ENCODE measurements at regions not wholly inside any gene's neighbourhood (a gene's known extent, or its start where the extent isn't known, plus 50 kb on each side); places are given as distances from the start of the nearest gene placed in this dataset.
"Not testable (repeated sequence)": the region's sequence is repeated elsewhere in the genome, so short reads cannot be mapped to it uniquely, and the experiment has no call there.

DNA sequence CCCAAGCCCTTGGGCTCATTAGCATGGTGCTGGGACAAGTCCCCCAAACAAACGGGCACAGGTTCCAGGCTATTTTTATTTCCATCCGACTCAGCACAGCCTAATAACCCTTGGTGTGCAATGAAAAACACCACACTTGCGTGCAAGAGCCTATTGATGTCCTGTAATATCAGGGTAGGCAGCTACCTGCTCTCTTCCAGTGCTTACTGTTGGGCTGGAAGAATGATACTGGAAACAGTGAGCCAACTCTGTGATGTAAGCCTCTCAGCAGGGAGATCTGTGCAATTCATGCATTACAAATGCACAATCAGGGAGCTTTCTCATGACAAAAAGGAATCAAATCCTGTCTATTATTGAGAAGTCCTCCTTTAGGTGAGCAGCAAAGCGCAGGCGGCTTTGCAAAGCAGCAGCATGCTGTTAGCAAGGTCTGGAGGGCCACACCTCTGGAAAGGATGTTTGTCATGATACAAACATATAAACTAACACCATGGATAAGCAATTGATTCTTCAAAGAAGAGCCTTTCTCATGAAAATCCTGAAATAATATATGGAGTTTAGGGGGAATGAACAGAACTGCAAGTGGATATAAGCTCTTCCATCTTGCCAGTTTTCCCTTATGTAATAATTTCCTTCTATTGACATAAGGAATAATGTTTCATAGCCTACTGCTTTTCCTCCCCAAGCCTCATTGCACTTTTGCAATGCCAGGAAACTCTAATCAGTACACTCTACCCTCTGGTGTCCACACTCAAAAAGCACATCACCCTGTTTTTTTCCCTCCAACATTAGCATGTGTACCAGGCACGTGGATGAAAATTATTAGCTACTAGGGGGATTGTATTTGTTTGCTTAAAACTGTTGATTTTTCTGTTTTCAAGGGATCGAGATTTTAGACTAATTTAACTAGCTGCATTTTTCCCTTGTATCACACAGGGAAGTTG is 151.1 kb downstream of the ATP6V0E2 start:
- H3K27ac Mint-ChIP-seq; H3K4me3 Mint-ChIP-seq; DNase-seq (ENCODE audit: low spot score in 2 of 2); H3K36me3 Mint-ChIP-seq; H3K9me3 Mint-ChIP-seq; ATAC-seq; H3K4me1 Mint-ChIP-seq: not testable (repeated sequence)

DNA sequence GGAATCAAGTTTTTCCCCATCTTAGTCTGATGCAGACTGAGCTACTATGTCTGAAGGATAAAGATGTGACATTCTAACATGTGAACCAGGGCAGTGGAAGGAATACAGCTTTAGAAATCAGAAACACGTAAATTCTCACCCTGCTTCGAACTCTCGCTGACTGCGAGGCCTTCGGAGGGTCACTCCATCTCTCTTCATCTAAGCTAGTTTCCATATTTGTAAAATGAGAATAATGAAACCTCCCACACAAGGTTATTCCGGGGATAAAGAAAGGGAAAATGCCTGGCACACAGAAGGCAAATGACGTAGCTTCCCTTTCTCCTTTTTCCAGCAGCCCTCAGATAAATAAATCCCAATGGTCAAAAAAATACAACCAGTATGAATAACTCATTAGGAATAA is 152.0 kb downstream of the ATP6V0E2 start:
- H3K9me3 Mint-ChIP-seq; H3K4me1 Mint-ChIP-seq; H3K27ac Mint-ChIP-seq; DNase-seq (ENCODE audit: low spot score in 2 of 2); H3K36me3 Mint-ChIP-seq; H3K4me3 Mint-ChIP-seq; ATAC-seq: not testable (repeated sequence)

DNA sequence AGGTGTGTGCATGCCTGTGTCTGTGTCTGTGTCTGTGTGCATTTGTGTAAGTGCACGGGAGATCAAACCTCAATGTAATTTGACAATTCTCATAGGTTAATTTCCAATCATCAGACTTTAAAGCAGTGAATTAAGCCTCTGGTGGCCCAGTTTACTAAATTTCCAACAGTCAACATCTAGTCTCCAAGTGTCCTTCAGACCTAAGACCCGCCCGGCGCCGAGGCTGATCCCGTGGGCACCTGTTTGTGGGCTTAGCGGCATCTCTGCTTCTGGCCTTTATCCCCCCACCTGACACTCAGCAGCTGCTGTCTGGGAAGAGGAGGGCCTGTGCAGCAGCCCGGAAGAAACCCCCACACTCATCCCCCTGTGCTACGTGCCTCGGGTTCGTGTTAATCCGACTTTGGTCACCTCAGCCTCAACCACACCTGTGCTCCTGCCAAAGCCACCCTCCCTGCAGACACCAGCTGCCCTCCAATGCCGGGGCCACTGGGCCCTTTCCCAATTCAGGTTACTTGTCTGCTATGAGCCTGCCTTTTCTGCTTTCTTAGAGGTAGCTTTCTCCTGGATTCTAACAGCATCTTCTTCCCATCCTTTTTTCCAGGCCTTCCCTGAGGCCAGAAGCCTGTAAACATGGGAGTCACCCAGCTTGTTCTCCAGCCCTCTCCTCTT is 154.7 kb downstream of the ATP6V0E2 start:
- DNase-seq (ENCODE audit: low spot score in 2 of 2); H3K27ac Mint-ChIP-seq; H3K9me3 Mint-ChIP-seq; H3K36me3 Mint-ChIP-seq; H3K4me1 Mint-ChIP-seq; H3K4me3 Mint-ChIP-seq: not testable (repeated sequence)
- peak; percentile 32 for ATAC-seq

DNA sequence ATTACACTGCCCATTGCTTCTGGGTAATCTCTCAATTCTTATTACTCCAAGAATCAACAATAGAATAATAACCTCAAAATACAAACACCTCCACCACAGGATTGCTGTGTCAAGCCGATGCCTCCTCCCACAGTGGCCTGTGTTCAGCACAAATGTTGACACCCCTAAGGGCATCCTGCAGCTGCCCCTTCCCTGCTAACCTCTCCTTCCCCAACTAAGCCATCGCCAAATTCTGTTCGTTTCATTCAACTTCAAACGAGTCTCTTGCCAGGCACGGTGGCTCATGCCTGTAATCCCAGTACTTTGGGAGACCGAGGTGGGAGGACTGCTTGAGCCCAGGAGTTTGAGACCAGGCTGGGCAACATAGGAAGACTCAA is 155.2 kb downstream of the ATP6V0E2 start:
- H3K9me3 Mint-ChIP-seq; ATAC-seq; H3K4me3 Mint-ChIP-seq; H3K27ac Mint-ChIP-seq; H3K36me3 Mint-ChIP-seq; H3K4me1 Mint-ChIP-seq; DNase-seq (ENCODE audit: low spot score in 2 of 2): not testable (repeated sequence)

DNA sequence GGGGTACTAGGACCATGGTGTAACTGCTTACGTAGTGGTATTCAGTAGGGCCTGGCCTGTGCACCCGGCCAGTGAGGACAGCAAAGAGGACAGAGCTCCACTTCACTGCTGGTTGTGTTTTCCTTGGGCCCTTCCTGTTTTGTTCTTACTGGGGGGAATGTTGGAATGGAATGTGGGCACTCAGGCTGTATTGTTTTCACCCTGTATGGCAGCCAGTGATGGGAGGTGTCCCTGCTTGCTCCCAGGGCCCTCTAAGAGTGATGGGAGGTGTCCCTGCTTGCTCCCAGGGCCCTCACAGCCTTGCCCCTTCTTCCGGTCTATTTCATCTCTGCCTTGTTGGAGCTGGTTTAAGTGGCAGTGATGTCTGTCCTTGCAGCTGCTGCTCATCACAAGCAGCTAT is 158.0 kb downstream of the ATP6V0E2 start:
- not testable (repeated sequence) for H3K4me1 Mint-ChIP-seq; H3K27ac Mint-ChIP-seq; H3K36me3 Mint-ChIP-seq; H3K4me3 Mint-ChIP-seq; H3K9me3 Mint-ChIP-seq; ATAC-seq; DNase-seq (ENCODE audit: low spot score in 2 of 2)

DNA sequence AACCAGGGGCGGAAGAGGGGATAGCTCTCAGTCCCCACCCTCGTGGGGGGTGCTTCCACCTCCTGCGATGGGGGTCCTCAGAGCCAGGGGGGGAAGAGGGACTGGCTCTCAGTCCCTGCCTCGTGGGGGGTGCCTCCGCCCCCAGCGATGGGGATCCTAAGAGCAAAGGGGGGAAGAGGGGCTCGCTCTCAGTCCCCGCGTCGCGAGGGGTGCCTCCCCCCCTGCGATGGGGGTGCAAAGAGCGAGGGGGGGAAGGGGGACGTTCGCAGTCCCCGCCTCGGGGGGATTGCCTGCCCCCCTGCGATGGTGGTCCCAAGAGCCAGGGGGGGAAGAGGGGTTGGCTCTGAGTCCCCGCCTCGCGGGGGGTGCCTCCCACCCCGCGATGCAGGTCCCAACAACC is 159.9 kb downstream of the ATP6V0E2 start:
- H3K4me3 Mint-ChIP-seq; H3K4me1 Mint-ChIP-seq; H3K27ac Mint-ChIP-seq; DNase-seq (ENCODE audit: low spot score in 2 of 2); H3K9me3 Mint-ChIP-seq; H3K36me3 Mint-ChIP-seq; ATAC-seq: not testable (repeated sequence)

DNA sequence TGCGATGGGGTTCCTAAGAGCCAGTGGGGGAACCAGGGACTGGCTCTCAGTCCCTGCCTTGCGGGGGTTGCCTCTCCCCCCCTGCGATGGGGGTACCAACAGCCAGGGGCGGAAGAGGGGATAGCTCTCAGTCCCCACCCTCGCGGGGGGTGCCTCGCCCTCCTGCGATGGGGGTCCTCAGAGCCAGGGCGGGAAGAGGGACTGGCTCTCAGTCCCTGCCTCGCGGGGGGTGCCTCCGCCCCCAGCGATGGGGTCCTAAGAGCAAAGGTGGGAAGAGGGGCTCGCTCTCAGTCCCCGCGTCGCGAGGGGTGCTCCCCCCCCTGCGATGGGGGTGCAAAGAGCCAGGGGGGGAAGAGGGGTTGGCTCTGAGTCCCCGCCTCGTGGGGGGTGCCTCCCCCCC is 162.0 kb downstream of the ATP6V0E2 start:
- not testable (repeated sequence) for H3K4me3 Mint-ChIP-seq; H3K4me1 Mint-ChIP-seq; H3K27ac Mint-ChIP-seq; DNase-seq (ENCODE audit: low spot score in 2 of 2); ATAC-seq; H3K9me3 Mint-ChIP-seq; H3K36me3 Mint-ChIP-seq

DNA sequence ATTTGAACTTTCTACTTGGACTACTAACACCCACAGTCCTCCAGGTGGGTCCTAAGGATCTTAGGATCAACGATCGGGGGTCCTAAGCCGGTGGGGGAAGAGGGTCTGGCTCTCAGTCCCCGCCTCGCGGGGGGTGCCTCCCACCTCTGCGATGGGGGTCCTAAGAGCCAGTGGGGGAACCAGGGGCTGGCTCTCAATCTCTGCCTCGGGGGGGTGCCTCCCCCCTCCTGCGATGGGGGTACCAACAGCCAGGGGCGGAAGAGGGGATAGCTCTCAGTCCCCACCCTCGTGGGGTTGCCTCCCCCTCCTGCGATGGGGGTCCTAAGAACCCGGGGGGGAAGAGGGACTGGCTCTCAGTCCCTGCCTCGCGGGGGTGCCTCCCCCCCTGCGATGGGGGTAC is 165.3 kb downstream of the ATP6V0E2 start:
- H3K27ac Mint-ChIP-seq; H3K4me3 Mint-ChIP-seq; H3K9me3 Mint-ChIP-seq; H3K4me1 Mint-ChIP-seq; DNase-seq (ENCODE audit: low spot score in 2 of 2); ATAC-seq; H3K36me3 Mint-ChIP-seq: not testable (repeated sequence)

DNA sequence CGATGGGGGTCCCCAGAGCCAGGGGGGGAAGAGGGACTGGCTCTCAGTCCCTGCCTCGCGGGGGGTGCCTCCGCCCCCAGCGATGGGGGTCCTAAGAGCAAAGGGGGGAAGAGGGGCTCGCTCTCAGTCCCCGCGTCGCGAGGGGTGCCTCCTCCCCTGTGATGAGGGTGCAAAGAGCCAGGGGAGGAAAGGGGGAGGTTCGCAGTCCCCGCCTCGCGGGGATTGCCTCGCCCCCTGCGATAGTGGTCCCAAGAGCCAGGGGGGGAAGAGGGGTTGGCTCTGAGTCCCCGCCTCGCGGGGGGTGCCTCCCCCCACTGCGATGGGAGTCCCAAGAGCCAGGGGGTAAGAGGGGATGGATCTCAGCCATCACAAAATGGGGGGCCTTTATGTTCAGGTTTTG is 168.5 kb downstream of the ATP6V0E2 start:
- H3K4me3 Mint-ChIP-seq, H3K4me1 Mint-ChIP-seq, H3K36me3 Mint-ChIP-seq, ATAC-seq, H3K9me3 Mint-ChIP-seq, H3K27ac Mint-ChIP-seq: not testable (repeated sequence)
- peak in 1 of 2 donors; percentile 43 for DNase-seq (ENCODE audit: low spot score in 2 of 2)

DNA sequence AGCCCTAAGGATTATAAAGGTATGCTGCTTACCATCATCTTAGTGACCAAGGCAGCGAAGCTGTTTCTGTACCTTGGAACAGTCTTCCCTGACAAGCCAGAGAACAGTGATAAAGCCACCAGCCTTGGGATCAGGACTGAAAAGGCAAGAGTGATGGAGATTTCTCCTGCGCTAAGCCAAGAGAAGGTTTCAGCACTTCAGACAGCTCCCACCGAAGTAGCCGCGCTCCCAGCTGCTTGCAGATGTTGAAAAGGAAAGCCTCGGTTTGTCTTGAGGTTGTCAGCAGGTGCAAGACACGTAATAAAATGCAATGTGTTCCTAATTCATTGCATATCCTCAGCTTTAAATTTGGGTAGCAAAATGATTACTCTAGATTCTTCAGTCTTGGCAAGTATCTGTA is 171.0 kb downstream of the ATP6V0E2 start:
- H3K27ac Mint-ChIP-seq, ATAC-seq, H3K9me3 Mint-ChIP-seq, H3K4me1 Mint-ChIP-seq, H3K4me3 Mint-ChIP-seq, H3K36me3 Mint-ChIP-seq: not testable (repeated sequence)
- DNase-seq (ENCODE audit: low spot score in 2 of 2): peak in 1 of 2 donors; percentile 62

DNA sequence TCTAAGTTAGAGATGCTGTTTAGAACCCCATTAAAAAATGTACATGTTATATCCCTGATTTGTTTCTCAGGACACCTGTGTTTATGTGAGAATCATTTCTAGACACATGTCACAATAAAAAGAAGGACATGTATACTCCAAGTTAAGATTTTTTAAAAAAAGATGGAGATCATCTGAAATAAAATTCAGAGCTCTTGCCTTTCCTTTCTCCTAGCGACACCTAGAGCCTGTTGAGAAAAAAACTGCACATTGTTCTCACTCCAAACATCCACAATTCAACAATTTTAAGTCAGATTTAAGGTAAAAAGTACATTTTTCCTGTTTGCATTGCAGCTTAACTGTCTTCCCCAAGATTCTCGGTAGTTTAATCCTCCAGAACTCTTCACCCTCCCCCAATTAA is 171.8 kb downstream of the ATP6V0E2 start:
- not testable (repeated sequence) for ATAC-seq, H3K4me1 Mint-ChIP-seq, H3K36me3 Mint-ChIP-seq

DNA sequence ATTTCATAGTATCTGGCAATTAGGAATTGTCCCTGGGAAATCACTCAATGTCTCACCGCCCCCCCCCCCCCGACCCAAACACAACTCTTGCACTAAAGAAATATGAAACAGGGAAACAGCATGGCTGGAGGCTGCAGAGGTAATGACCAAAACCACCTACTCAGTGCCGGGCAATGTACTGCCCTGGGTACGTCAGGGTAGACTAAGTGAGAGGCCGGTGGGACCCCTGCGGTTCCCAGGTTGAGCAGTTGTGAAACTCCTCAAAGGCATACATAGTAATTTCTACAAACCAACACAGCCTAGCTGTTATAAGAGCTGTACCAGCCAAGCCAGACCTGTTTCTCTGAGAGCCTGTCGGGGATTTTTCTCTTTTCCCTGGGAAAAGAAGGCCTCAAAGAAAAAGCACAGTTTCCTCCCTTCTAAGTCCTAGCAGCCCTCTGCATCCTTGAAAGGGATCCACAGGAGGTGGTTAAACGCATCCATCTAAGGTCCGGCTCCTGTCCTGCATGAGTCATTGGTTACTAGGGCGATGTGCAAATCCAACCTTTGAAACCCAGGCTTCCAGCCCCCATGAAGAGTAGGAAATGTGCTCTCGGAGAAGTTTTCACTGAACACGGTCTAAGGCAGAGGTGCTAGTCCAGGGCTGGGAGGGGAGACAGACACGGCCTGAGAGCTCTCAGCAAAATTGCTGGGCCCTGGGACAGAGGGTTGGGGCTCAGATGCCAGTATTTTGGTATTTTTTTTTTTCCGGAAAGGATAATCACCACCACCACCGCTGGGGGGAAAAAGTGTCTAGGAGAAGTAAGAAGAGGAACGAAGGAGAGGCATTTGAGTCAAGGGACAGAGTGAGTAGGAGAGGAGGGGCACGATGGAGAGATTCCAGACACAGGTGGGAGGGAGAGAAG is 172.8 kb downstream of the ATP6V0E2 start:
- not testable (repeated sequence) for H3K9me3 Mint-ChIP-seq
- peak in 1 of 2 donors; percentile 59 for DNase-seq (ENCODE audit: low spot score in 2 of 2)
- peak overlapping the region; percentile 70 for H3K4me3 Mint-ChIP-seq

More for the DNA sequence above, 171.8 kb downstream of the ATP6V0E2 start:
- not testable (repeated sequence) for H3K9me3 Mint-ChIP-seq; DNase-seq (ENCODE audit: low spot score in 2 of 2); H3K4me3 Mint-ChIP-seq; H3K27ac Mint-ChIP-seq

DNA sequence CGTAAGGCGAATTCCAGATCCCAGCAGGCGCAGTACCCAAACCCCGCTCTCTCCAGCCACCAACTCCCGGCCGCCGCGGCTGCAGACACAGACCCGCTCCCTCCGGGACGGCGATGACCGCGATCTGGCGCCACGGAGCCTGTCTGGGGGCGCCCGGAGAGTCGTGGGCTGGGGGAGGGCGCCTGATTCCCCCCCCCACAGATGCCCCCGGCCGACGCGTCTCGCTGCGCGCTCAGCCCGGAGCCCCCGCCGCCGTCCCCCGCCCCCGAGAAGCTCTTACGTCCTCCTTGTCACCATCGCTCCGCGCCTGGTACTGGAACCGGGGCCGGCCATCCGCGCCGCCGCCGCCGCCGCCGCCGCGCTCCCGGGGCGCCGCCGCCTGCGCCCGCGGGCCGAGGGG is 173.6 kb downstream of the ATP6V0E2 start:
- H3K27ac Mint-ChIP-seq; H3K4me1 Mint-ChIP-seq; DNase-seq (ENCODE audit: low spot score in 2 of 2); ATAC-seq; H3K36me3 Mint-ChIP-seq; H3K9me3 Mint-ChIP-seq: not testable (repeated sequence)
- peak overlapping the region; percentile 70 for H3K4me3 Mint-ChIP-seq

More for the DNA sequence above, 172.8 kb downstream of the ATP6V0E2 start:
- peak; percentile 73 for ATAC-seq
- H3K27ac Mint-ChIP-seq, H3K4me1 Mint-ChIP-seq, H3K36me3 Mint-ChIP-seq: not testable (repeated sequence)

DNA sequence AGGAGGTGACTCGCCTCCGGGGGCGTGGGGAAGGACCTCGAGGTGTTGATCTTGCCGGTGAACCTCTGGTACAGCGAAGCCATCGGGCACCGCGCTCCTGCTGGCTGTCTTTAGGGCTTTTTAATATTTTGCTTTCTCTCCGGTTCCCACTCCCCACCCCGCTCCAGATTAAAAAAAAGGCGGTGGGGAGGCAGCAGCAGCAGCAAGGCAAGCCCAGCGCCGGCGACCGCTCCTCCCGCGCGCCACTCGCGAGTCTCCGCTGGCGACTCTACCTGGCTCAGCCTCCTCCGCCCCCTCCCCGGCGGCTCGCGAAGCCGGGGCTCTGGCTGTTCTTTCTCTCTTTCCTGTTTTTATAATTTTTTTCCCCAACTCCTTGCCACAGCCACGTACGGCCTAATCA is 174.0 kb downstream of the ATP6V0E2 start:
- not testable (repeated sequence) for H3K9me3 Mint-ChIP-seq, H3K36me3 Mint-ChIP-seq, ATAC-seq, H3K27ac Mint-ChIP-seq, H3K4me1 Mint-ChIP-seq
- DNase-seq (ENCODE audit: low spot score in 2 of 2): peak in 1 of 2 donors; percentile 53
- peak overlapping the region; percentile 70 for H3K4me3 Mint-ChIP-seq

Measured in stimulated activated effector memory CD8-positive, alpha-beta T cell treated with anti-CD3 and anti-CD28 coated beads, Interleukin-12 subunit alpha, Interleukin-12 subunit beta, amount 100 ng/mL, for 72 hours (primary cell).